22Rv1 (cell line): ENCODE measurements at regions not wholly inside any gene's neighbourhood (a gene's known extent, or its start where the extent isn't known, plus 50 kb on each side); places are given as distances from the start of the nearest gene placed in this dataset.

Source experiments
- H3K27ac ChIP-seq: fragments of 450-650 bp; 2 replicates; pipeline ENCODE4 v1.5.1; 2017
- CTCF ChIP-seq: fragments of 450-650 bp; IDR thresholded peaks from 2 replicates; pipeline ENCODE4 v1.5.1; 2017; ENCODE audit warnings: mild to moderate bottlenecking
- ZFX ChIP-seq: fragments of 450-650 bp; IDR thresholded peaks from 2 replicates; pipeline ENCODE4 v1.6.1; 2017; ENCODE audit warnings: antibody characterized with exemption, borderline replicate concordance

GRCh38 chr11:28739489-28740280 lies 631.5 kb downstream of the METTL15 start:
- H3K27ac ChIP-seq: no peak overlapping the region
- no peak for TF ChIP-seq CTCF

- no peak overlapping the region for H3K27ac ChIP-seq
- TF ChIP-seq CTCF: no peak
- no peak for TF ChIP-seq ZFX
These were observed 630.4 kb downstream of the METTL15 start for GRCh38 chr11:28738549-28738948.

GRCh38 chr11:28736256-28736655 lies 628.1 kb downstream of the METTL15 start:
- TF ChIP-seq ZFX (no peak), CTCF (no peak)
- no peak overlapping the region for H3K27ac ChIP-seq

GRCh38 chr11:28735511-28735910 lies 627.3 kb downstream of the METTL15 start:
- no peak overlapping the region for H3K27ac ChIP-seq
- TF ChIP-seq ZFX: no peak
- TF ChIP-seq CTCF: no peak

GRCh38 chr11:28730889-28731288 lies 622.7 kb downstream of the METTL15 start:
- no peak overlapping the region for H3K27ac ChIP-seq
- TF ChIP-seq CTCF: no peak
- no peak for TF ChIP-seq ZFX

GRCh38 chr11:28730336-28730735 lies 622.1 kb downstream of the METTL15 start:
- no peak overlapping the region for H3K27ac ChIP-seq
- no peak for TF ChIP-seq ZFX
- no peak for TF ChIP-seq CTCF

- H3K27ac ChIP-seq: no peak overlapping the region
- TF ChIP-seq CTCF: no peak
- no peak for TF ChIP-seq ZFX
These were observed 621.2 kb downstream of the METTL15 start for GRCh38 chr11:28729339-28729738.
